Thyroid gland (tissue), 4 donors: ENCODE measurements at regions not wholly inside any gene's neighbourhood (a gene's known extent, or its start where the extent isn't known, plus 50 kb on each side); places are given as distances from the start of the nearest gene placed in this dataset.

Experiments
- DNase-seq, 2 donors: peaks; one replicate each; pipeline ENCODE4 v3.0.0-alpha.2; 2019
- H3K27ac ChIP-seq, 3 donors: fragments of 200-600 bp; sonication (generic); 1 replicate in 2 of 3; 2 replicates in 1 of 3; pipeline ENCODE4 v1.5.1; 2016 to 2019; ENCODE audit warnings: mild to moderate bottlenecking in 1 of 3, moderate library complexity in 1 of 3
- H3K27me3 ChIP-seq: fragments of 200-600 bp; sonication (generic); one replicate; pipeline ENCODE4 v1.5.1; 2019
- H3K36me3 ChIP-seq, 2 donors: fragments of 200-600 bp; sonication (generic); one replicate each; pipeline ENCODE4 v1.5.1; 2016 to 2019
- H3K4me1 ChIP-seq, 2 donors: fragments of 200-600 bp; sonication (generic); one replicate each; pipeline ENCODE4 v1.5.1; 2017 to 2019
- H3K4me3 ChIP-seq, 3 donors: fragments of 200-600 bp; sonication (generic); replicated peaks in 1 of 3; 1 replicate in 2 of 3; 2 replicates in 1 of 3; pipeline ENCODE4 v1.5.1; 2016; ENCODE audit warnings: mild to moderate bottlenecking in 1 of 3
- H3K9me3 ChIP-seq: fragments of 200-600 bp; sonication (generic); one replicate; pipeline ENCODE4 v1.5.1; 2017
- CTCF ChIP-seq, 6 experiments: fragments of 200-600 bp in 3 of 6; fragments of 450-650 bp in 3 of 6; sonication (generic) in 3 of 6; IDR thresholded peaks; one replicate each; pipeline ENCODE4 v1.5.1; 2016 to 2019; ENCODE audit warnings: antibody characterized with exemption in 6 of 6, mild to moderate bottlenecking in 2 of 6, inconsistent platforms in 1 of 6, moderate library complexity in 1 of 6
- POLR2A ChIP-seq, 2 donors: fragments of 450-650 bp; IDR thresholded peaks; one replicate each; pipeline ENCODE4 v1.6.1; 2017; ENCODE audit warnings: antibody characterized with exemption in 2 of 2, mild to moderate bottlenecking in 2 of 2, moderate library complexity in 1 of 2
- whole genome bisulfite sequencing, 2 donors: methylation state at CpG; one replicate each; pipeline ENCODE4 v1.1.5; 2017; 5-methylcytosine and 5-hydroxymethylcytosine counted together
- intact Hi-C: fragments of 100-400 bp; cut with DNase I; formaldehyde crosslinking; loops from one replicate; pipeline ENCODE4 v1.15.1; 2023

GRCh38 chr9:121561385-121562222 is 62.0 kb upstream of the GGTA1 start:
- Histone ChIP-seq H3K27me3 (no peaks in the 10 kb centered on the region), H3K27ac (no peak overlapping the region), H3K9me3 (no peaks in the 10 kb centered on the region), H3K36me3 (no peaks in the 10 kb centered on the region), H3K4me1 (peaks cover 5 to 26% of the 10 kb centered on the region in 2 donors), H3K4me3 (no peak overlapping the region)
- 91 to 94% methylated on average over 5 to 7 of the region's 7 CpGs for WGBS, 2 donors
- DNase-seq: no peak
- no peak for TF ChIP-seq CTCF (IDR thresholded peaks at IDR 0.05)
- TF ChIP-seq POLR2A (IDR thresholded peaks at IDR 0.05): no peak
- intact Hi-C loops: no loop called here

- Histone ChIP-seq H3K36me3 (no peaks in the 10 kb centered on the region), H3K27me3 (no peaks in the 10 kb centered on the region), H3K4me3 (no peak overlapping the region), H3K4me1 (peaks cover 0 to 26% of the 10 kb centered on the region in 2 donors), H3K9me3 (no peaks in the 10 kb centered on the region), H3K27ac (no peak overlapping the region)
- intact Hi-C loops: no loop called here
- DNase-seq: no peak
- TF ChIP-seq CTCF (IDR thresholded peaks at IDR 0.05): no peak
- no peak for TF ChIP-seq POLR2A (IDR thresholded peaks at IDR 0.05)
- 85 to 94% methylated on average over 6 of the region's 6 CpGs for WGBS, 2 donors
Observed at GRCh38 chr9:121562301-121562700, 62.7 kb upstream of the GGTA1 start.

GRCh38 chr9:121563425-121563824 is 63.8 kb upstream of the GGTA1 start:
- WGBS, 2 donors: 98% methylated on average over 8 of the region's 8 CpGs
- intact Hi-C loops: no loop called here
- Histone ChIP-seq H3K27me3 (no peaks in the 10 kb centered on the region), H3K36me3 (no peaks in the 10 kb centered on the region), H3K4me3 (no peak overlapping the region), H3K27ac (no peak overlapping the region), H3K9me3 (no peaks in the 10 kb centered on the region), H3K4me1 (peaks cover 0 to 26% of the 10 kb centered on the region in 2 donors)
- DNase-seq: no peak
- TF ChIP-seq POLR2A (IDR thresholded peaks at IDR 0.05): no peak
- no peak for TF ChIP-seq CTCF (IDR thresholded peaks at IDR 0.05)

GRCh38 chr9:121563881-121564460 is 64.3 kb upstream of the GGTA1 start:
- intact Hi-C loops: no loop called here

GRCh38 chr9:121564504-121565260 is 65.0 kb upstream of the GGTA1 start:
- H3K4me3 ChIP-seq: no peak overlapping the region
- DNase-seq: no peak
- TF ChIP-seq CTCF (IDR thresholded peaks at IDR 0.05): no peak
- TF ChIP-seq POLR2A (IDR thresholded peaks at IDR 0.05): no peak
- H3K36me3 ChIP-seq: no peaks in the 10 kb centered on the region
- H3K9me3 ChIP-seq: no peaks in the 10 kb centered on the region
- WGBS, 2 donors: 90 to 95% methylated on average over 9 to 11 of the region's 11 CpGs
- intact Hi-C loops: no loop called here
- peaks cover 0 to 31% of the 10 kb centered on the region in 2 donors for H3K4me1 ChIP-seq
- H3K27me3 ChIP-seq: no peaks in the 10 kb centered on the region
- H3K27ac ChIP-seq: no peak overlapping the region

More at GRCh38 chr9:121563881-121564460, 64.3 kb upstream of the GGTA1 start:
- H3K27me3 ChIP-seq: no peaks in the 10 kb centered on the region
- 94 to 99% methylated on average over 7 of the region's 7 CpGs for WGBS, 2 donors
- H3K4me1 ChIP-seq: peaks cover 0 to 26% of the 10 kb centered on the region in 2 donors
- no peaks in the 10 kb centered on the region for H3K36me3 ChIP-seq
- DNase-seq: no peak
- no peak overlapping the region for H3K4me3 ChIP-seq
- no peak for TF ChIP-seq POLR2A (IDR thresholded peaks at IDR 0.05)
- no peaks in the 10 kb centered on the region for H3K9me3 ChIP-seq
- no peak overlapping the region for H3K27ac ChIP-seq
